WERI-Rb-1 (cell line): ENCODE measurements at regions not wholly inside any gene's neighbourhood (a gene's known extent, or its start where the extent isn't known, plus 50 kb on each side); places are given as distances from the start of the nearest gene placed in this dataset.

ENCODE experiments used
- DNase-seq: peaks from one replicate; pipeline ENCODE4 v3.0.0-alpha.2; 2020
- H3K27ac ChIP-seq: fragments of 250-450 bp; sonication (Bioruptor Pico); 2 replicates; pipeline ENCODE4 v1.5.1; 2020; ENCODE audit warnings: mild to moderate bottlenecking, moderate library complexity
- H3K27me3 ChIP-seq: fragments of 250-450 bp; sonication (Bioruptor Pico); 2 replicates; pipeline ENCODE4 v1.5.1; 2021; ENCODE audit warnings: mild to moderate bottlenecking, low read depth, moderate library complexity; ENCODE audit not compliant: insufficient read depth, severe bottlenecking
- H3K36me3 ChIP-seq: fragments of 250-450 bp; sonication (Bioruptor Pico); 2 replicates; pipeline ENCODE4 v1.5.1; 2020; ENCODE audit warnings: mild to moderate bottlenecking, moderate library complexity
- H3K4me3 ChIP-seq: 2 replicates; pipeline ENCODE4 v1.5.1; 2011; ENCODE audit warnings: low read depth, mild to moderate bottlenecking, control low read depth, low read length
- H3K9me3 ChIP-seq: fragments of 250-450 bp; sonication (Bioruptor Pico); 2 replicates; pipeline ENCODE4 v1.5.1; 2021; ENCODE audit warnings: mild to moderate bottlenecking, moderate library complexity; ENCODE audit not compliant: severe bottlenecking
- TF ChIP-seq, protein P1 (sequence below): IDR thresholded peaks from 2 replicates; pipeline ENCODE4 v1.5.1; 2011; ENCODE audit warnings: low read depth, mild to moderate bottlenecking, control low read depth, inconsistent platforms, low read length

DNA sequence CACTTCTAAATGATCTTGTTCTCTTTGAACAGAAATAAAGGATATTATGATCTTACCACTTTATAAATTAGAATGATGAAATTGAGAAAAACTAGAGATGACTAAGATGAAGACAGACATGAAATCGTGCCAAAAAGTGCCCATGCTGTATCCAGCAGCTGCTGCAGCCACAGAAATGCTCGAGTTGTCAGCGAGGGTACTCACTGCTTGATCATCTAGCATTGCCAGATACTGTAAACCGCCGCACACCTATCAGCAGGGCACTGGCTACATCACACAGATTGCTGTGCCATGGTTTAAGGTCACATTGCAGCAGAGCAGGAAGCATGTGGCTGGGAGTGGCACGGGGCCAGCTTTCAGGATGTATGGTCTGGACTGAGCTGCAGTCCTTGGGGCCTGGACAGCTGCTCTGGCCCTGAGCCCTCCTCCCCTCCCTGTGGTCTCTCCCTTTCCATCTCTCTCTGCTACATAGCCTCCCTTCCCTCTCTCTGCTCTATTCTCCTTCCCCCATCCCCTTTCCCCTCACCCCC is 51.0 kb upstream of the SEPTIN5 start:
- Histone ChIP-seq H3K27ac (no peak overlapping the region), H3K36me3 (no peaks in the 10 kb centered on the region), H3K4me3 (no peak overlapping the region), H3K27me3 (no peaks in the 10 kb centered on the region), H3K9me3 (no peaks in the 10 kb centered on the region)
- TF ChIP-seq, protein P1, sequence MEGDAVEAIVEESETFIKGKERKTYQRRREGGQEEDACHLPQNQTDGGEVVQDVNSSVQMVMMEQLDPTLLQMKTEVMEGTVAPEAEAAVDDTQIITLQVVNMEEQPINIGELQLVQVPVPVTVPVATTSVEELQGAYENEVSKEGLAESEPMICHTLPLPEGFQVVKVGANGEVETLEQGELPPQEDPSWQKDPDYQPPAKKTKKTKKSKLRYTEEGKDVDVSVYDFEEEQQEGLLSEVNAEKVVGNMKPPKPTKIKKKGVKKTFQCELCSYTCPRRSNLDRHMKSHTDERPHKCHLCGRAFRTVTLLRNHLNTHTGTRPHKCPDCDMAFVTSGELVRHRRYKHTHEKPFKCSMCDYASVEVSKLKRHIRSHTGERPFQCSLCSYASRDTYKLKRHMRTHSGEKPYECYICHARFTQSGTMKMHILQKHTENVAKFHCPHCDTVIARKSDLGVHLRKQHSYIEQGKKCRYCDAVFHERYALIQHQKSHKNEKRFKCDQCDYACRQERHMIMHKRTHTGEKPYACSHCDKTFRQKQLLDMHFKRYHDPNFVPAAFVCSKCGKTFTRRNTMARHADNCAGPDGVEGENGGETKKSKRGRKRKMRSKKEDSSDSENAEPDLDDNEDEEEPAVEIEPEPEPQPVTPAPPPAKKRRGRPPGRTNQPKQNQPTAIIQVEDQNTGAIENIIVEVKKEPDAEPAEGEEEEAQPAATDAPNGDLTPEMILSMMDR = no peak
- peak; percentile 31 for DNase-seq

DNA sequence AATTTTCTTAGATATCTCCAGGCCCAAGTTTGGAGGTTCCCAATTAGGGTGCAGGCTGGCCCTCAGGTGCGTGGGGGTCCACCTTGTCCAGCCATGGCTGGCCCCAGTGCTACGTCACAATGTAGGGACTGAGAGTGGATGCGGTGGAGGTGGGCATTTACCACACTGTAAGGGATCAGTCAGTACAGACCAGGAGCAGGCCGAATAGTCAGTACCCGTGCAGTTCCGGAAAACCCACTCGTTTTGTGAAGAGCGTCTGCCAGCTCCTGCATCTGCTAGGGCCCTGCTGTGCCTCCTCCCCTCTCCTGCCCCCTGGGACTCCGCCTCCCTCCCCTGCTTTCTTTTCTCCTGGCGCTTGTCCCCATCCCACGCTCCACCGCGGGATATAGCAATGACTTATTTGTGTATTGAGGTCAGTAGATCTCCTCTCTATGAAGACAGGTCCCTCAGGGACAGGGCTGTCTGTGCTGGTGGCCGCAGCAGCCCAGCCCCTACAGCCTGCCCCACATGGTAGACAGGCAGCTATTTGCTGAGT is 50.4 kb upstream of the SEPTIN5 start:
- Histone ChIP-seq H3K9me3 (no peaks in the 10 kb centered on the region), H3K4me3 (no peak overlapping the region), H3K36me3 (no peaks in the 10 kb centered on the region), H3K27ac (no peak overlapping the region), H3K27me3 (no peaks in the 10 kb centered on the region)
- DNase-seq = peak; percentile 37
- TF ChIP-seq, protein P1 = no peak

DNA sequence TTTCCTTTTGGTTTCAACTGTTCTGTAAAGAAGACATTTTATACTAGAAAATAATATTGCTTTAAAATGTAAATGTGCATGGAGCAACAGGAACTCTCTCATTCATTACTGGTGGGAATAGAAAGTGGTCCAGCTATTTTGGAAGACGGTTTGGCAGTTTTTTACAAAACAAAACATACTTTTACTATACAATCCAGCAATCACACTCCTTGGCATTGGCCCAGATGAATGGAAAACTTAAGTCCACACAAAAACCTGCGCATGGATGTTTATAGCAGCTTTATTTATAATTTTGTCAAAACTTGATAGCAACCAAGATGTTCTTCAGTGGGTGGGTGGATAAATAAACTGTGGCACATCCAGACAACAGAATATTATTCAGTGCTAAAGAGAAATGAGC is 49.9 kb upstream of the SEPTIN5 start:
- no peak for DNase-seq
- no peaks in the 10 kb centered on the region for H3K9me3 ChIP-seq
- no peaks in the 10 kb centered on the region for H3K36me3 ChIP-seq
- no peaks in the 10 kb centered on the region for H3K27me3 ChIP-seq
- H3K4me3 ChIP-seq = no peak overlapping the region
- no peak overlapping the region for H3K27ac ChIP-seq
- TF ChIP-seq, protein P1 = no peak
